GM23248 (cell line): ENCODE measurements at regions not wholly inside any gene's neighbourhood (a gene's known extent, or its start where the extent isn't known, plus 50 kb on each side); places are given as distances from the start of the nearest gene placed in this dataset.

Source experiments
- DNase-seq: peaks from one replicate; pipeline ENCODE4 v3.0.0-alpha.2; 2015
- H2AFZ ChIP-seq: fragments of 200-600 bp; sonication (generic); 2 replicates; pipeline ENCODE4 v1.6.1; 2016; ENCODE audit warnings: antibody characterized with exemption
- H3F3A ChIP-seq: fragments of 200-600 bp; sonication (generic); 2 replicates; pipeline ENCODE4 v1.6.1; 2016; ENCODE audit warnings: mild to moderate bottlenecking, antibody characterized with exemption, mixed run types; ENCODE audit not compliant: insufficient read depth
- H3K27ac ChIP-seq: fragments of 200-600 bp; sonication (generic); 2 replicates; pipeline ENCODE4 v1.5.1; 2016; ENCODE audit warnings: mild to moderate bottlenecking
- H3K27me3 ChIP-seq: fragments of 200-600 bp; sonication (generic); replicated peaks from 2 replicates; pipeline ENCODE4 v1.6.1; 2016; ENCODE audit warnings: mild to moderate bottlenecking; ENCODE audit not compliant: insufficient read depth
- H3K36me3 ChIP-seq: fragments of 200-600 bp; sonication (generic); 2 replicates; pipeline ENCODE4 v1.6.1; 2016; ENCODE audit warnings: low read depth, mild to moderate bottlenecking
- H3K4me1 ChIP-seq: fragments of 200-600 bp; sonication (generic); 2 replicates; pipeline ENCODE4 v1.6.1; 2016; ENCODE audit warnings: mild to moderate bottlenecking; ENCODE audit not compliant: insufficient read depth
- H3K4me2 ChIP-seq: fragments of 200-600 bp; sonication (generic); one replicate; pipeline ENCODE4 v1.6.1; 2016; ENCODE audit warnings: mild to moderate bottlenecking; ENCODE audit not compliant: unreplicated experiment
- H3K4me3 ChIP-seq: fragments of 200-600 bp; sonication (generic); 2 replicates; pipeline ENCODE4 v1.5.1; 2016; ENCODE audit warnings: mild to moderate bottlenecking
- H3K79me2 ChIP-seq: fragments of 200-600 bp; sonication (generic); 2 replicates; pipeline ENCODE4 v1.6.1; 2016; ENCODE audit warnings: mild to moderate bottlenecking; ENCODE audit not compliant: insufficient read depth
- H3K9ac ChIP-seq: fragments of 200-600 bp; sonication (generic); 2 replicates; pipeline ENCODE4 v1.6.1; 2016; ENCODE audit warnings: mild to moderate bottlenecking
- H3K9me2 ChIP-seq: fragments of 200-600 bp; sonication (generic); 2 replicates; pipeline ENCODE4 v1.6.1; 2016; ENCODE audit warnings: mixed run types, mild to moderate bottlenecking, moderate library complexity; ENCODE audit not compliant: insufficient read depth
- H3K9me3 ChIP-seq: fragments of 200-600 bp; sonication (generic); one replicate; pipeline ENCODE4 v1.6.1; 2017; ENCODE audit warnings: low read depth
- H4K20me1 ChIP-seq: fragments of 200-600 bp; sonication (generic); 2 replicates; pipeline ENCODE4 v1.6.0; 2016; ENCODE audit not compliant: insufficient read depth
- EZH2 ChIP-seq: fragments of 200-600 bp; sonication (generic); IDR thresholded peaks from 2 replicates; pipeline ENCODE4 v1.6.1; 2018; ENCODE audit warnings: antibody characterized with exemption, mild to moderate bottlenecking; ENCODE audit not compliant: insufficient read depth, poor library complexity, severe bottlenecking
- EZH2phosphoT487 ChIP-seq: fragments of 200-600 bp; sonication (generic); IDR thresholded peaks from 2 replicates; pipeline ENCODE4 v1.6.1; 2018; ENCODE audit warnings: antibody characterized with exemption, moderate library complexity, mild to moderate bottlenecking, low read depth; ENCODE audit not compliant: insufficient read depth
- WGBS, 2 experiments: methylation state at CpG; one replicate each; pipeline ENCODE4 v1.1.6; 2015 to 2017; ENCODE audit warnings: low lambda C conversion rate in 2 of 2, low coverage in 1 of 2; ENCODE audit errors: missing lambda C conversion rate in 2 of 2; 5-methylcytosine and 5-hydroxymethylcytosine counted together
- in situ Hi-C: fragments of 300-500 bp; cut with MboI; formaldehyde crosslinking; loops from 2 replicates; pipeline ENCODE4 v1.15.0; 2020

DNA sequence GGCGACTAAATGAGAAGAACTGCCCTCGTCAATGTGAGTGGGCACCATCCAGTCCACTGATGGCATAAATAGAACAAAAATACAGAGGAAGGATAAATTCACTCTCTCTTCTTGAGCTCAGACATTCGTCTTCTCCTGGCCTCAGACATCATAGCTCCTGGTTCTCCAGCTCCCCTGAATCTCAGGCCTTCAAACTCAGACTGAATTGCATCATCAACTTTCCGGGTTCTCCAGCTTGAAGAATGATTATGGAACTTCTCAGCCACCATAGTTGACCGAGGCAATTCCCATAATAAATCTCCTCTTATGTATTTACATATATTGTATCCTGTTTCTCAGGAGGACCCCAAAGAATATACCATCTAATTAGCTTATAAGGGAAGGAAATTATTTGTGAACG, 55.0 kb upstream of the FNDC3A start:
- no peak overlapping the region for H3K4me2 ChIP-seq
- WGBS, 2 experiments, result 76 to 81% methylated on average over 6 of the region's 6 CpGs
- in situ Hi-C loops, result no loop called here

DNA sequence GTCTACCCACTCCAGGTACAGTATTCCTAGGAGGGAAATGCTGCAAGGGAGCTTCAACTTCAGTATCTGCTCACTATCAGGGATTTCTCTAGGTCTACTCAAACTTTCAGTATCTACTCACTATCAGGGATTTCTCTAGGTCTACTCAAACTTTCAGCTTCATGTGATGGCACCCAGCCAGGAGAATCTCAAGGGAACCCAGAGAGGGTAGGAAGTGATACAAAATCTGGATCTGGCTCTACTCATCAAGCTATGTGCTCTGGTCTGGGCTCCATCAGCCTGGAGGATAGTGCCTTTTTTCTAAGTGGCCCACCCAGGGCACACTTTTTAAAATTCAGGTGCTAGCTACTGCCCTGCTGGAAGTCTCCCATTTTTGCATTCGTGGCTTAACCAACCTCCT, 52.3 kb upstream of the FNDC3A start:
- WGBS, 2 experiments, result 47 to 54% methylated on average over 1 of the region's 1 CpG
- no peak for DNase-seq
- no peak overlapping the region for H3K4me2 ChIP-seq
- H3K4me1 ChIP-seq, result no peaks in the 10 kb centered on the region
- no peak for TF ChIP-seq EZH2
- TF ChIP-seq EZH2phosphoT487, result no peak
- no peak overlapping the region for H3K4me3 ChIP-seq
- no peaks in the 10 kb centered on the region for H3K27me3 ChIP-seq
- H3K9ac ChIP-seq, result no peak overlapping the region
- H3K9me3 ChIP-seq, result no peaks in the 10 kb centered on the region
- H3F3A ChIP-seq, result no peaks in the 10 kb centered on the region
- H3K79me2 ChIP-seq, result no peaks in the 10 kb centered on the region
- H3K9me2 ChIP-seq, result no peaks in the 10 kb centered on the region
- H3K36me3 ChIP-seq, result no peaks in the 10 kb centered on the region
- no peak overlapping the region for H2AFZ ChIP-seq
- in situ Hi-C loops, result no loop called here
- H3K27ac ChIP-seq, result no peak overlapping the region
- no peaks in the 10 kb centered on the region for H4K20me1 ChIP-seq

More for the DNA sequence above, 55.0 kb upstream of the FNDC3A start:
- no peaks in the 10 kb centered on the region for H3K27me3 ChIP-seq
- no peak overlapping the region for H3K4me3 ChIP-seq
- TF ChIP-seq EZH2phosphoT487, result no peak
- no peak for TF ChIP-seq EZH2
- H3K9ac ChIP-seq, result no peak overlapping the region
- DNase-seq, result no peak
- H3K79me2 ChIP-seq, result no peaks in the 10 kb centered on the region
- H3K9me3 ChIP-seq, result no peaks in the 10 kb centered on the region
- no peak overlapping the region for H2AFZ ChIP-seq
- H3F3A ChIP-seq, result no peaks in the 10 kb centered on the region
- H3K27ac ChIP-seq, result no peak overlapping the region
- no peaks in the 10 kb centered on the region for H3K9me2 ChIP-seq
- H3K36me3 ChIP-seq, result no peaks in the 10 kb centered on the region
- no peaks in the 10 kb centered on the region for H4K20me1 ChIP-seq
- H3K4me1 ChIP-seq, result no peaks in the 10 kb centered on the region

DNA sequence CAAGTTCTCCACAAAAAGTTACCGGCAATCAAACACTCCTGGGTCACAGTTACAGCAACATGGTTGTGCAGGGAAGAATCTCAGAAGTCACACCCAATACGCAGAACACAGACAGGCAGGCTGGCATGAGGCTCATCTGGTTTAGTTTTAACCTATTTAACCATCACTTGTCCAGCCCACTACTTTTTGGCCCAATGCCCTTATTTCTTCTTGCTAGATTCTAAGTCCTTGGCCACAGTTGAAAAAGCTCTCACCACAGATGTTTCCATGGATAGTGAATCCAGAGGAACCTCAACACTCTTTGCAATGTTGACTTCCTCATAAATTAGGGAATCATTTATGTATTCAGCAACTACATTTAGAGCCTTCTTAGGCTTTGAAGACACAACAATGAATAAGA, 50.7 kb upstream of the FNDC3A start:
- no peak overlapping the region for H3K27ac ChIP-seq
- H3K27me3 ChIP-seq, result no peaks in the 10 kb centered on the region
- no peak overlapping the region for H3K4me3 ChIP-seq
- 72 to 78% methylated on average over 2 of the region's 2 CpGs for WGBS, 2 experiments
- H3F3A ChIP-seq, result no peaks in the 10 kb centered on the region
- no peak for TF ChIP-seq EZH2phosphoT487
- H2AFZ ChIP-seq, result no peak overlapping the region
- no peaks in the 10 kb centered on the region for H3K36me3 ChIP-seq
- no peaks in the 10 kb centered on the region for H3K9me3 ChIP-seq
- no peaks in the 10 kb centered on the region for H3K9me2 ChIP-seq
- no peak overlapping the region for H3K9ac ChIP-seq
- no peaks in the 10 kb centered on the region for H3K79me2 ChIP-seq
- no peaks in the 10 kb centered on the region for H3K4me1 ChIP-seq
- in situ Hi-C loops, result no loop called here
- no peak overlapping the region for H3K4me2 ChIP-seq
- H4K20me1 ChIP-seq, result no peaks in the 10 kb centered on the region
- DNase-seq, result no peak
